CD4-positive, alpha-beta memory T cell (primary cell): ENCODE measurements at regions not wholly inside any gene's neighbourhood (a gene's known extent, or its start where the extent isn't known, plus 50 kb on each side); places are given as distances from the start of the nearest gene placed in this dataset.

ENCODE experiments used
- CTCF ChIA-PET: fragments of 350-600 bp; sonication (Branson Sonifier 250); formaldehyde crosslinking; loops from one replicate; lab custom pipeline; 2021; ENCODE audit warnings: inconsistent platforms; ENCODE audit not compliant: partially characterized antibody; lab: Charles Lee
- POLR2A ChIA-PET: fragments of 350-600 bp; sonication (Branson Sonifier 250); formaldehyde crosslinking; loops from one replicate; lab custom pipeline; 2021; ENCODE audit not compliant: partially characterized antibody; lab: Charles Lee
- DNase-seq, 5 donors: peaks; one replicate each; pipeline versions ENCODE4 v3.0.0 to v3.0.0-alpha.2; 2020 to 2022; ENCODE audit warnings: mixed read lengths in 1 of 5
- H3K27ac ChIP-seq: one replicate; pipeline ENCODE4 v1.7.0; 2013; ENCODE audit warnings: low read depth, low read length
- H3K27me3 ChIP-seq: 2 replicates; pipeline ENCODE4 v1.7.0; 2013; ENCODE audit warnings: mild to moderate bottlenecking, low read length, moderate library complexity; ENCODE audit not compliant: insufficient read depth
- H3K36me3 ChIP-seq: 2 replicates; pipeline ENCODE4 v1.7.0; 2013; ENCODE audit warnings: mild to moderate bottlenecking, low read length, moderate library complexity; ENCODE audit not compliant: insufficient read depth
- H3K4me1 ChIP-seq: 2 replicates; pipeline ENCODE4 v1.7.0; 2013; ENCODE audit warnings: mild to moderate bottlenecking, low read length, moderate library complexity; ENCODE audit not compliant: insufficient read depth
- H3K4me3 ChIP-seq, 2 donors: one replicate each; pipeline ENCODE4 v1.7.0; 2013; ENCODE audit warnings: low read length in 2 of 2, mild to moderate bottlenecking in 1 of 2
- H3K9me3 ChIP-seq, 2 donors: one replicate each; pipeline ENCODE4 v1.7.0; 2013; ENCODE audit warnings: low read length in 2 of 2, control low read depth in 1 of 2; ENCODE audit not compliant: control insufficient read depth in 1 of 2
- H3K27ac Mint-ChIP-seq, 7 donors: one replicate each; pipeline ENCODE4 v1.8.0; 2020 to 2021; ENCODE audit warnings: mixed read lengths in 7 of 7, mild to moderate bottlenecking in 6 of 7, inconsistent platforms in 3 of 7, moderate library complexity in 3 of 7
- H3K27me3 Mint-ChIP-seq, 2 donors: one replicate each; pipeline ENCODE4 v1.8.0; 2020 to 2021; ENCODE audit warnings: mixed read lengths in 2 of 2
- H3K36me3 Mint-ChIP-seq, 2 donors: one replicate each; pipeline ENCODE4 v1.8.0; 2020 to 2021; ENCODE audit warnings: mixed read lengths in 2 of 2, inconsistent platforms in 1 of 2, mild to moderate bottlenecking in 1 of 2
- H3K4me1 Mint-ChIP-seq, 4 donors: one replicate each; pipeline ENCODE4 v1.8.0; 2020 to 2021; ENCODE audit warnings: mixed read lengths in 4 of 4, mild to moderate bottlenecking in 1 of 4
- H3K4me3 Mint-ChIP-seq, 8 donors: one replicate each; pipeline ENCODE4 v1.8.0; 2020 to 2021; ENCODE audit warnings: mixed read lengths in 8 of 8, mild to moderate bottlenecking in 7 of 8, moderate library complexity in 6 of 8, inconsistent platforms in 3 of 8
- H3K9me3 Mint-ChIP-seq, 8 donors: one replicate each; pipeline ENCODE4 v1.8.0; 2020 to 2021; ENCODE audit warnings: mixed read lengths in 8 of 8, mild to moderate bottlenecking in 5 of 8, inconsistent platforms in 3 of 8, moderate library complexity in 1 of 8
- intact Hi-C: fragments of 100-400 bp; cut with micrococcal nuclease; formaldehyde crosslinking; loops from one replicate; pipeline ENCODE4 v1.15.1; 2023

DNA sequence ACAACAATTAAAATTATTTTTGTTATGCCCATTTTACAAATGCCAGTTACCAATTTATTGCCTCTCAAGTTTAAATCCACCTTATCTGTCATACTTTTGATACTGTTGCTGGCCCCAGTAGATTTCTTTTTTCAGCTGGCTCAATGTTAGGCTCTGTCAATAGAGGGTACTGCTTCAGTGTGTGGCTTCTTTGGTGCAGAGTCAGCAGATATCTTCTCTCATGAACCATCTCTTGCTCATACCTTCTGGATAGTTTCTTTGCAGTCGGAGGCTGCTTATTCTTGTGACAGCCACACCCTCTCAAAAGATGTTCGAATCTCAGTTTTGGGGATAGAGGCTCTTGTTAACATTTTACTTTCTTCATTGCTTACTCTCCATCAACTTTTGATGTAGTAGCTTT is 849.9 kb upstream of the SEMA6A start:
- Mint-ChIP-seq H3K4me1 (no peaks in the 10 kb centered on the region), H3K4me3 (no peak overlapping the region), H3K27ac (no peak overlapping the region), H3K36me3 (no peaks in the 10 kb centered on the region), H3K9me3 (peaks cover 0 to 11% (median 5%) of the 10 kb centered on the region in 8 donors), H3K27me3 (no peaks in the 10 kb centered on the region)
- POLR2A ChIA-PET, result no interaction called here
- Histone ChIP-seq H3K4me1 (no peaks in the 10 kb centered on the region), H3K4me3 (no peak overlapping the region), H3K27me3 (no peaks in the 10 kb centered on the region), H3K36me3 (no peaks in the 10 kb centered on the region), H3K9me3 (no peaks in the 10 kb centered on the region), H3K27ac (no peak overlapping the region)
- DNase-seq, result no peak
- CTCF ChIA-PET, result interaction anchor here (0.7 kb wide), 1 partner anchor 30 kb away, joined by 3 read pairs; no protein-coding TSS in a partner anchor
- intact Hi-C loops, result no loop called here

DNA sequence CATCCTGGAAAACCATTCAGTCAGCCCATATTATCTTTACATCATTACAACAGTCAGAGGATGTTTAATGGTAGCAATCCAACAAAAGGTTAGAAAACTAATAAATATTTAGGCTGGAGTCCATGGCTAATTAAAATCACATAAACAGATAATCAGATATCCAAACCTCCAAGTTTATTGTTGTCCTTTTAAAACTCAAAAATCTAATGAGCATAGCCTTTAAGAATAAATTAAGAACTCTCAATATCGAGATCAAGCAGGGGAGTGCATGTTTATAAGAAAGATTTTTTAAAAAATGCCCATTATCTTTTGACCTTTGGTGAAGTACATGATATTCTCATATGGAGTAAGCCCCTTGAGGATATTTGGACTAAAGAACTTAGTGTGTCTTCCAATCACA is 842.9 kb upstream of the SEMA6A start:
- peaks cover 0 to 11% (median 4%) of the 10 kb centered on the region in 8 donors for H3K9me3 Mint-ChIP-seq
- H3K36me3 ChIP-seq, result no peaks in the 10 kb centered on the region
- peak overlapping the region in 1 of 7 donors; percentile 50 for H3K27ac Mint-ChIP-seq
- no peaks in the 10 kb centered on the region for H3K27me3 ChIP-seq
- H3K4me3 Mint-ChIP-seq, result no peak overlapping the region
- no peak for DNase-seq
- no peaks in the 10 kb centered on the region for H3K27me3 Mint-ChIP-seq
- H3K9me3 ChIP-seq, result no peaks in the 10 kb centered on the region
- intact Hi-C loops, result no loop called here
- H3K36me3 Mint-ChIP-seq, result no peaks in the 10 kb centered on the region
- ChIA-PET POLR2A (no interaction called here), CTCF (no interaction called here)
- no peak overlapping the region for H3K4me3 ChIP-seq
- no peaks in the 10 kb centered on the region for H3K4me1 Mint-ChIP-seq
- H3K27ac ChIP-seq, result no peak overlapping the region
- H3K4me1 ChIP-seq, result no peaks in the 10 kb centered on the region

DNA sequence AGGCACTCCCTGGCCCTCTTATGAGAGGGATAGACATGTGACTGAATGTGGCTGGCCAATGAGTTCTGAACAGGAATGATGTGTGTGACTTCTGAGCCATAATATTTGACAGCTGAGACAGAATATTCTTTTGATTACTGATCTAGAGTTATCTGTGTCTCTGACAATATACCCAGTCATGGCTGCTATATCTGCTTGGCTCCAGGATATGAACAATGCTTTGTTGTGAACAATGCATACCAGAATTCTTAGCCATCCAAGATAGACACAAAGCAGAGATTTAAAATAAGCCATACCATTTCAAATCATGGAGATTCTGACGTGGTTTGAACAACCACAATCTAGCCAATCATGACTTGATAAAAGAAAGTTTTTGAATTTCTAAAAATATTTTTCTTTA is 840.3 kb upstream of the SEMA6A start:
- CTCF ChIA-PET, result no interaction called here

DNA sequence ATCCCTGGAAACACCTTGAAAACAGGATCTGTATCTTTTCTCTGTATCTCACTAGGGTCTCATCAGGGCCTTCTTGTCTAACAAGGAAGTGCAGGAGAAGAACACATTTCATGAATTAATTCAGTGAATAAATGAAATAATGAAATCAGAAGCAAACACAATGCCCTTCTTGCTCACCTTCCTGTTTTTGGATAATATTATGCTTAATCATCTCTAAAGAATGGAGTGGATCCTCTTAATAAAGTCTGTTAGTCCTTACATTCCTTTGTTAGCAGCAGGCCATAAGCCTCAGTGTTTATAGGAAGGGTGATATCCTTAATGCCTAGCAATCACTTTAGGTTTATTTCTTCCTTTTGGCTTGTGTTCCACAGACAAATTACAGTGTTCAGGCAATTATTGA is 837.1 kb upstream of the SEMA6A start:
- no peak overlapping the region for H3K4me3 ChIP-seq
- no peaks in the 10 kb centered on the region for H3K27me3 ChIP-seq
- H3K36me3 ChIP-seq, result no peaks in the 10 kb centered on the region
- no peaks in the 10 kb centered on the region for H3K9me3 ChIP-seq
- no peak overlapping the region for H3K4me3 Mint-ChIP-seq
- intact Hi-C loops, result no loop called here
- H3K27me3 Mint-ChIP-seq, result no peaks in the 10 kb centered on the region
- no peak overlapping the region for H3K27ac ChIP-seq
- POLR2A ChIA-PET, result no interaction called here
- no peaks in the 10 kb centered on the region for H3K4me1 Mint-ChIP-seq
- H3K36me3 Mint-ChIP-seq, result no peaks in the 10 kb centered on the region
- no peak overlapping the region for H3K27ac Mint-ChIP-seq
- peaks cover 0 to 6% (median 2%) of the 10 kb centered on the region in 8 donors for H3K9me3 Mint-ChIP-seq
- CTCF ChIA-PET, result no interaction called here
- no peak for DNase-seq
- no peaks in the 10 kb centered on the region for H3K4me1 ChIP-seq

More for the DNA sequence above, 840.3 kb upstream of the SEMA6A start:
- Histone ChIP-seq H3K4me3 (no peak overlapping the region), H3K36me3 (no peaks in the 10 kb centered on the region), H3K9me3 (no peaks in the 10 kb centered on the region), H3K27ac (no peak overlapping the region), H3K27me3 (no peaks in the 10 kb centered on the region), H3K4me1 (no peaks in the 10 kb centered on the region)
- H3K27me3 Mint-ChIP-seq, result no peaks in the 10 kb centered on the region
- no peaks in the 10 kb centered on the region for H3K4me1 Mint-ChIP-seq
- POLR2A ChIA-PET, result no interaction called here
- H3K36me3 Mint-ChIP-seq, result no peaks in the 10 kb centered on the region
- DNase-seq, result no peak
- intact Hi-C loops, result no loop called here
- H3K27ac Mint-ChIP-seq, result no peak overlapping the region
- peaks cover 0 to 6% (median 0%) of the 10 kb centered on the region in 8 donors for H3K9me3 Mint-ChIP-seq
- H3K4me3 Mint-ChIP-seq, result no peak overlapping the region

DNA sequence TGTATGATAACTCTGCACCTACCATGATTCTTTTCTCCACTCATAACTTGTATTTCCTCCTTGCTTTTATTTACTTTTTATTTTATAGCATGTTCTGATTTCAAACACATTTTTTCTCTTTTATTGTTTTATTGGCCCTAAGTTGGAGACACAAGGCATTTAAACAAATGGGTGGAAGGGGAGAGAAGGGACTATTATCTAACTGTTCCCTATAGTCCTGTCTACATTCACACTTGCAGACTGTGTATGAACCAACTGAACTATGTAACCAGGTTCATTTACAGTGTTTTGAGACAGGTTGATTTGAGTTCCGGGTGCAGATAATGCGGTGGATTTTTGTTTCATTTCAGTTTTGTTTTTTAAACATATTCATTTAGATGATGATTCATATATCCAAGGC is 830.6 kb upstream of the SEMA6A start:
- no peaks in the 10 kb centered on the region for H3K4me1 Mint-ChIP-seq
- no peak overlapping the region for H3K4me3 ChIP-seq
- intact Hi-C loops, result no loop called here
- no peaks in the 10 kb centered on the region for H3K4me1 ChIP-seq
- H3K36me3 ChIP-seq, result no peaks in the 10 kb centered on the region
- no peaks in the 10 kb centered on the region for H3K9me3 ChIP-seq
- no peak overlapping the region for H3K27ac Mint-ChIP-seq
- H3K27me3 ChIP-seq, result no peaks in the 10 kb centered on the region
- DNase-seq, result no peak
- no peaks in the 10 kb centered on the region for H3K27me3 Mint-ChIP-seq
- no peak overlapping the region for H3K4me3 Mint-ChIP-seq
- no peaks in the 10 kb centered on the region for H3K36me3 Mint-ChIP-seq
- peaks cover 0 to 8% (median 3%) of the 10 kb centered on the region in 8 donors for H3K9me3 Mint-ChIP-seq
- H3K27ac ChIP-seq, result no peak overlapping the region
- ChIA-PET POLR2A (no interaction called here), CTCF (no interaction called here)

DNA sequence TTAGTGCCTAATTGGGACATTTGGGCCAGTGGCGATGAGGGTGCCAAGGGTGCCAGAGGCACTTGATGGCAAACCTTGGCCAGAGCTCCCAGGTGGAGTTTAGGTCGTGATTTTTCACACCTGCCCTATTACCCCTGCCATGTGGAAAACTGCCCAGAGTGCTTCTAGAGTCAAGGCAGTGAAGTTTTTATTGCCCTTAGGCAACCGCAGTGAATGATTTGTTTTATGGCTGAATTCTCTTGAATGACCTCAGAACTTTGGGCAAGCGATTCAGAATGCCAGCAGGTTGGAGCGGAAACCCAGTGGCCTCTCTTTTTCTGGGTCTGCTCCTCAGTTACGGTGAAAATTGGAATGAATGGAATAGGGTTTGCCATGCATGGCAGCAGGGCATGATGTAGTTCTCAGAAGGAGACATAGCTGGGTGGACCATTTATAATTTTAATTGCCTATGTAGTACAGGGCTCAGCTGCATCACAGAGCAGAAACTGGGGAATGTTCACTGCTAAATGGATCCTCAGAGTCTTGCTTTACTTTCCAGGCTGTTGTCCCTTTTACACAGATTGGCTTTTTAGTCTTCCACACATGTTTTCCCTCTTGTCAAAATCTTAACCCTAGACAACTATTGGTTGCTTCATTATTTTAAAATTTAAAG is 820.0 kb upstream of the SEMA6A start:
- Histone ChIP-seq H3K4me1 (no peaks in the 10 kb centered on the region), H3K36me3 (no peaks in the 10 kb centered on the region), H3K27ac (no peak overlapping the region), H3K9me3 (no peaks in the 10 kb centered on the region), H3K4me3 (no peak overlapping the region), H3K27me3 (no peaks in the 10 kb centered on the region)
- Mint-ChIP-seq H3K27ac (no peak overlapping the region), H3K4me3 (no peak overlapping the region), H3K36me3 (no peaks in the 10 kb centered on the region), H3K27me3 (no peaks in the 10 kb centered on the region), H3K4me1 (no peaks in the 10 kb centered on the region), H3K9me3 (peaks cover 0 to 9% (median 2%) of the 10 kb centered on the region in 8 donors)
- ChIA-PET POLR2A (no interaction called here), CTCF (no interaction called here)
- intact Hi-C loops, result no loop called here
- DNase-seq, result no peak

DNA sequence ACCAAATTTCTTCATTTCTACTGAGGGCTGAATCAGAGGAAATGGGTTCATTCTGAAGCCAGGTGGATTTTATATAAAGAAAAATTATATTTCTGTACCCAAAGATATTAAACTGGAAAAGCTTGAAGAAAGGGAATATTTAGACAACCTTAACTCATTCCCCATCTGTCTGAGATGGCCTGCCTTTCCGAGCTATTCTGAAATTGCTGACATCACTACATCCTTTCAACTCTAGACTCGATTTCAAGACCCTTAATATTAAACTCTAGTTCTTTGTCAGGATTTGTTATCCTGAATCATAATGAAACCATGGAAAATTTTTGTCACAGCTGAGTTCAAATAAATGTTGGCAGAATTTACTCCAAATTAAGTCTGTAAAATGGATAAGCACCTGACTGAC is 818.5 kb upstream of the SEMA6A start:
- no peaks in the 10 kb centered on the region for H3K36me3 Mint-ChIP-seq
- Histone ChIP-seq H3K27me3 (no peaks in the 10 kb centered on the region), H3K4me3 (no peak overlapping the region), H3K27ac (no peak overlapping the region), H3K36me3 (no peaks in the 10 kb centered on the region), H3K9me3 (no peaks in the 10 kb centered on the region), H3K4me1 (no peaks in the 10 kb centered on the region)
- no peak overlapping the region for H3K27ac Mint-ChIP-seq
- H3K27me3 Mint-ChIP-seq, result no peaks in the 10 kb centered on the region
- H3K9me3 Mint-ChIP-seq, result peaks cover 0 to 9% (median under 1%) of the 10 kb centered on the region in 8 donors
- intact Hi-C loops, result no loop called here
- no peaks in the 10 kb centered on the region for H3K4me1 Mint-ChIP-seq
- ChIA-PET CTCF (no interaction called here), POLR2A (no interaction called here)
- H3K4me3 Mint-ChIP-seq, result no peak overlapping the region
- DNase-seq, result no peak
